Islet of Langerhans (tissue), 1 donor: ENCODE measurements at regions not wholly inside any gene's neighbourhood (a gene's known extent, or its start where the extent isn't known, plus 50 kb on each side); places are given as distances from the start of the nearest gene placed in this dataset.
A peak's percentile ranks its signal among the peaks of the same experiment; 100 is the strongest.
"Not testable (repeated sequence)": the region's sequence is repeated elsewhere in the genome, so short reads cannot be mapped to it uniquely, and the experiment has no call there.

Experiments used
- FAIRE-seq: peaks from one replicate; lab custom pipeline; 2011; peaks lifted over from hg19 to GRCh38; lab: Jason Lieb, UNC

DNA sequence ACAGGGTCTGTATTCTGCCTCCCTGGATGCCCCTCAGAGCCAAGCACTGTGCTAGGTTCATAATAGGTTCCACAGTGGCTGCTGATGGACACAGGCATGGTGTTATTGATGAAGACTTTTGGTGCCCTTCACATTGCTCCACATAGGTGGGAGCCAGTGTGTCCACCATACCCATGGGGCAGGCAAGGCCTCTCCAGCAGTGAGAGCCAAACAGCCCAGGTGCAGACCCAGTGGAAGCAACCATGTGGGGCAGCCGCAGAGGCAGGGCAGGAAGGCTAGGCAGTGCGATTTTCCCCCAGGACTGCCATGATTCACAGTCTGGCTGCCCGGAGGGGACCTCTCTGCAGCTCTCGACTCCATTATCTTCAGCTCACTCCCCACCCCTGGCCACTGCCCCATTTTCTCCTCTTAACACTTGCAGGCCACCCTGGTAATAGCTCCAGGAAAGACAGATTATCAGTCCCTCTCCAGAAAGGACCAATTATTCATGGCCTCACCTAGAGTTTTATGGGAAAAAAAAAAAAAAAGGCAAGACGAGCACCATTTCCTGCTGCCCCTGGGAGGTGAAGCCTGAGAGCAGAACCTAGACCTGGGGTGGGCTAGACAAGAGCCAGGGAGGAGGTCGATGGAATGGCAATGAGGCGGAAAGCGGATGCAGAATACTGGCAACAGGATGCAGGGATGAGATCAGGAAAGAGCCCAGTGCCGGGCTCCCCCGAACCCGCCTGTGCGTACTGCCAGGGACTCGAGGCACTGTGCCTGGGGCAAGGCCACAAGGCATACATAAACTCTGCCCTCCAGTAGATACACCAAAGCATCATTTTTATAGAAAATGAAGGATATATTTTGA is 343.0 kb upstream of the NCAM1 start:
- no peak for FAIRE-seq

DNA sequence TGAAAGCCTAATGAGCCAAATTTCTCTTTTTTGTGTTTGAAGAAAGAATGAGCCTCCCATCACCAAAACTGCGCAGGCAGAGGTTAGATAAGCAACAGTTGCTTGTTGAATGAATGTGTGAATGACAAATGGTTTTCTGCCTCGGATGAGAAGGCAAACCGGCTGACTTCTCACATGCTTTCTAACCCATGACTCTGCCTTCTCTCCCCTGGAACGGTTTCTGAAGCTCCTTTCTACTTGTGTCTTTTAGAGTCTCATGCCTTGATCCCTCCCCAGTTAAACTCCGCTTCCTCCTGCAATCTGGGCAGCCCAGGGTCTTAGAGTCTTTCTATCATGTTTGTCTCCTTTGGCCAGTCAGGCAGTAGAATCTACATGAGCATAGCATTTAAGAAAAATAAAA is 342.1 kb upstream of the NCAM1 start:
- FAIRE-seq: no peak

DNA sequence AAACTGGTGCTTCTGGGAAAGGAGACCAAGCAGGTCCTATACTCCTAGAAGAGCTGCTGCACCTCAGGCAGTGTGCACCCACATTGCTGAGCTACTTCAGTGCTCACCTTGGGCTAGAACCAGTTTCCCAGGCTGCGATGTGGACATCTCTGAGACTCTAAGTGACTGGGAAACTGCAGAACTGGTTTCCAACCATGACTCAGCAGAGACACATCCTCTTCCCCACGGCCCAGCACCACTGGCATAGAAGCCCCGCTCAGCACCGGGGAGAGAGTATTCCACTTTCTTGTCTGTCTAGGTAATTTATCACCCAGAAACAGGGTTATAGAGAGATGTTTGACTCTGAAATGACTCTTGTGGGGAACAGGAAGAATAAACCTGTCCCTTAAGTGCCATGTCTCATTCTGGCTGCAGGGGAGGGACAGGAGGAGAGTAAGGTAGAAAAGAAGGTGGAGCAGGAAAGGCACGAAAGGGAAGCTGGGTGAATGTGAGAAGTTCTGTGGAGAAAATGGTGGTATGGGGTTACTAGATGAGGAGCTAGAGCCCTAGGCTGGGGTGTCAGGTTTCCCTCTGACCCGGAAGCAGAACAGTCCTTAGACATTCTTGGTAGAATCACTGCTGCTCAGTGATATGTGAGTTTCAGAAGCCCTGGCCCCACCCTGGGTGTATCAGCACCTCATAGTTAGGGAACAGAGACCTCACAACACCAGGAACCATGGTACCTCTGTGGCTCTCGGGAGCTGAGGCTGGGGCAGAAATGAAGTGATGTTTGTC is 340.4 kb upstream of the NCAM1 start:
- FAIRE-seq: no peak

DNA sequence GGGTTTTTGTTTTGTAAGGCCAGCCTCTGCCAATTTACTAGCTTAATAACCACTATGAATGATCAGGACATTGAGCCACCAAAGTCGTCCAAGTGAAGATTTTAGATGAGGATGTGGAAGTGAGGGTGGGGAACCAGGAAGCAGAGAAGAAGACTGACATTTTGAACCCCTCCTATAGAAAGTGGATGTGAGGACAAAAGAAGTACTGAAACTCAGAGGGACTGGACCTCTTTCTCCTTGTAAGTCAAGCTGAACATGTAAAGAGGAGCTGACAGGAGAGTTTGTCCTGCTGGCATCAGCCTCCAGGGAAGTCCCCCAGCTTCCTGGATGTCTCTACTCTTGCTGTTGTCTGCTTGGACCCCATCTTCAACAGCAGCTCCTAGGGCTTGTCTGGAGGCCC is 338.2 kb upstream of the NCAM1 start:
- FAIRE-seq: no peak

DNA sequence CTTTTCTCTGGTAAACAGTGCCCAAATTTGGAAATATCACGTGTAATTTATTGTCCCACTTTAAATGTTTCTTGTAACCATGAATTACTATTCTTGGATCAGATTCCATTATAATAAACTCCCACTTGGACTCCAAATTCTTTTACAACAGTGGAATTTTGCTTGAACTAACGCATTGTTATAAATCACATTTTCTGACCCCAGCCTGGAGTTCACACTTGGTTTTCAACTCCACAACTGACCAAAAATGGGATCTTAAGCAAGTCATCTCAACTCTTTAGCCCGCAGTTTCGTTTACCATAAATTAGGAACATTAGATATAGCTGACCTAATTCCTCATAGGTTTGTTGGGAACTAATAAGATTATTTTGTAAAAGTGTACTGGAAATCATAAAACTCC is 336.8 kb upstream of the NCAM1 start:
- no peak for FAIRE-seq

DNA sequence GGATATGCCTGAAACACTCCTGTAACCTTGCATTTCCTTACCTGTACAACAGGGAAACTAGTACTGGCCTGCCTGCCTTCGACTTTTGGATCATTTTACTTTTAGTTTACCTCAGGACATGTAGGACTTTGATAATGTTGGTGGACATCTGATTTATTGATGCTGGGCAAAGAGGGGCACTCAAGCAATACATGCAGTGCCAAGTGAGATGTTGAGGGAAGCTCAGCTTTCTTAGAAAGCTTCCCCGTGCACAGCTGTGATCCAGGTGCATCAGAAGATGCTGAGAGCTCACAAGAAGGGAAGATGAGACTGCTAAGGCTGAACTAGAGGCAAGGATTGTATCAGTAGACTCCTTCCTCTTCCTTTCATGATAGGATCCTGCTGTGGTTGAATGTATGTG is 336.2 kb upstream of the NCAM1 start:
- not testable (repeated sequence) for FAIRE-seq

DNA sequence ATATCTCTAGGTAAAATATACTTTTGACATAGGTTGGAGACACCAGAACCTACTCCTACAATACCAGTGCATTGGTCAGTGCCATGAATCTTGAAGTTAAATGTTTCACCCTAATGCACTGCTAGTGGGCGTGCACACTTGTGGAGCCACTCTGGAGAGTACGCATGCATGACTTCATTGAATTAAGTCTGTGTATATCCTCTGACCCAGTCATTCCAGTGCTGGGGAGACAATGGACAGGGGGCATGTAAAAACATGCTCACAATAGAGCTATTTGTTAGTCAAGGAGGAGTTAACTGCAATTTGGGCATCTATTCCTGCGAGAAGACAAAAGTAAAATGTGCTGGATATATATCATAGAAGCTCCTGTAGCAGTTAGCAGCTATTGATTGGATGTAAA is 335.4 kb upstream of the NCAM1 start:
- no peak for FAIRE-seq

DNA sequence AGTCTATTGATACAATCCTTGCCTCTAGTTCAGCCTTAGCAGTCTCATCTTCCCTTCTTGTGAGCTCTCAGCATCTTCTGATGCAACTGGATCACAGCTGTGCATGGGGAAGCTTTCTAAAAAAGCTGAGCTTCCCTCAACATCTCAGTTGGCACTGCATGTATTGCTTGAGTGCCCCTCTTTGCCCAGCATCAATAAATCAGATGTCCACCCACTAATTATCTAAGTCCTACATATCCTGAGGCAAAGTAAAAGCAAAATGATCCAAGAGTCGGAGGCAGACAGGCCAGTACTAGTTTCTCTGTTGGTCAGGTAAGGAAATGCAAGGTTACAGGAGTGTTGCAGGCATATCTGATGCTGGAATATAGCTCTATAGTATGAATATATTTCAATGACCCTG is 334.5 kb upstream of the NCAM1 start:
- no peak for FAIRE-seq

DNA sequence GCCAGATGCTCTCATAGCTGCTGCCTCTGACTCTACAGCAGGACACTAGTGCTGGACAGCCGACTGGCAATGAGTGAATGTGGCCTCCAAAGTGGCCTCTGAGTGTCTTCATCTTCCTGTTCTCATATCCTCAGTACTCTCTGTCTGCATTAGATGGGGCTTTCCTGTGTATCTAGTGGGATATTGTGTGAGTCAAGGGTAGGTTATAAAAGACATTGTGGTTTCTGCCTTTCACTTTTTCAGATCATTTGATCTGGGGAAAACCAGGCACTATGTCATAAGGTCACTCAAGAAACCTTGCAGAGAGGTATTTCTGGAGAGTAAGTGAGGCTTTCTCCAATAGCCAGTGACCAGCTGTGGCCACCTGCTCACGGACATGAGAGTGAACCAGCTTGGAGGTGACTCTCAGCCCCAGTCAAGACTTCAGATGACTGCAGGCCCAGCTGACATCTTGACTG is 333.6 kb upstream of the NCAM1 start:
- FAIRE-seq: no peak

DNA sequence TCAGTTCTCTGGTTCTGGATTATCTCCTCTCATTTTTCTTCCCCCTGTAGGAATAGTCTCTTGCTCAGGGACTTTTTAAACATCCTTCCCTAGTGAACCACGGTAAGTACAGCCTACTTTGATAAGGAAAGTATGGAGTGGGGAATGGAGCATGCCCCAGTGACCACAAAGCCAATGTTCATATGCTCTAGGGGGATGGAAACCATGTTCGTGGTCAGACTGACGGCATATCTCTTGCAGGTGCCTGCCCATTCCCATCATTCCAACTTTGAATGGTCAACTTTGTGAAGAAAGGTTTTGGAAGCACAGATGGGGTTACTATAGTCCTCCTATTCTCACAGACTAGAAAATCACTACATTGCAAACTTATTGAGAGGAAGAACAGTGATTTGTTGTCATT is 332.5 kb upstream of the NCAM1 start:
- no peak for FAIRE-seq

DNA sequence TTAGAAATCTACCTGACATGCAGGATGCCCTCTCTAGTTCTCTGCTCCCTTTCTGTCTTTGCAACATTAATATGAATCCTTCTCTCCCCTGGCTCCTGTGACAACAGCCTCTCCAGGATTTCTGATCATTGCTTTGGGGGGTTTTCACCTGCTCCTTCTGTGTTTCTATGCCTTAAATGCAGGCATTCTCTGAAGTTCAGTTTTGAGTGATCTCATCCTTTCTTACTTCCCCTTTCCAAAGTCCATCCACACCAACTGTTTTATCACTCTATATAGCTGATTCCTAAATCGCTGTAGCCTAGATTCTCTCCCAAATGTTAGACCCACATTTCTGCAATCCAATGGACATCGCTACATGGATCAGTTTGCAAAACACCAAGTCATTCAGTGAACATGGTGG is 330.7 kb upstream of the NCAM1 start:
- no peak for FAIRE-seq

DNA sequence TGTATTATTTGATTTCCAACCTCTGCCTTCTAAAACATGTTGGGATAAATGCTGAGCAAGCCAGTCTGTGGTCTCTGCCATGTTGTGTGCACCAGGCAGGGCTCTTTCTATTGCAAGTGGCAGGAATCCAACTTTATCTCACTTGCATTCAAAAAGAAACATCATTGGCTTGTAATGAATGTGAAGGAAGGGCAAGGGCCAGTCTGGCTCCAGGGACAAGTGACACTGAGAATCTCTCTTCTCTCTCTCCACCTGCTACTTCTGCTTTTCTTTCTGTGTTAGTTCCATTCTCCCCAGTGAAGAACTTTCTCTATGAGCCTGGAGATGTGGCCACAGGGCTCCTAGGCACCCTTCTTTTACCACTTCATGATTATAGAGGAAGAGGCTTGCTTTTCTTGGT is 329.9 kb upstream of the NCAM1 start:
- no peak for FAIRE-seq

DNA sequence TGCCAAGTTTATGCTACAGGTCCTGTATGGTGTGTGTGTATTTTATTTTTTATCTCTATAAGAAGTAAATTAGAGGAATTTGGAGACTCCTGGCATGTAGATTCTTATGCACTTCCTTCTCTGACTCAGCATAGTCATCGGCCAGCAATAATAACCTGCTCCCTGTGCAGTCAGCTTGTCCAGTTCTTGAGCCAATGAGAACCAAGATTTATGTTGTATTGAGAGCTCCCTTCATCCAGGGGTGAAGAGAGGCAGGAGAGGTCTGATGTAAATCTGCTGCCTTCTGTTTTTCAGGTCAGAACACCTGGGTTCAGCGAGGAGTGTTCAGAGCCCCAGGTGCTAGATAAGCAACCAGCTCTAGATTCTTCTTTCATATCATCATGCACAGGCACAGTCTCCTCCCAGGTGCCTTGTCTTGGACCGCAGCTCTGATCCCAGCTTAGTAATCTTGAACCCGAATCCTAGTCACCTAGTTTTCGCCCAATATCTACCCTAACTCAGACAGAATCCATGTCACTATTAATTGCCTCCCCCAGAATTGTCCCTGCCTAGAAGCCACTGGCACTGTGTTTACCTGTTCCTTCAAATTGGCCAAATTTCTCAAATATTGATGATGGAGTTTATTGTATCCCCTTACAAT is 328.2 kb upstream of the NCAM1 start:
- FAIRE-seq: no peak

DNA sequence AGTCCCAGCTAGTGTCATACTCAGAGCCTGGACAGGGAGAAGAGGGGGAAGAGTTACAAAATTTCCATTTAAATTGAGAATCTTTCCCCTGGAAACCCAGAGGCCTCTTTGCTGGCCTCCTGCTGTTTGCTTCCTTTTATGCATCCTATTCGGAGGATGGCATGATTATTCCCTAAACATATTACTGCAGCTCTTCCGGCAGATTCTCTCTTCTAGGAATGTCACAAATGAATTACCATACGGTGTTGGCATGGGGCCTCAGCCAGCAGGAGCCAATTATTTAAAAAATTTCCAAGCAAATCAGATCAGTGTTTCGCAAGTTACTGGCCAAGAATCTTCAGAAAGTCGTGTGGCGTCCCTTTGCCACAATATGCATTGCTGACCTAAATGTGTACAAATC is 326.7 kb upstream of the NCAM1 start:
- no peak for FAIRE-seq

DNA sequence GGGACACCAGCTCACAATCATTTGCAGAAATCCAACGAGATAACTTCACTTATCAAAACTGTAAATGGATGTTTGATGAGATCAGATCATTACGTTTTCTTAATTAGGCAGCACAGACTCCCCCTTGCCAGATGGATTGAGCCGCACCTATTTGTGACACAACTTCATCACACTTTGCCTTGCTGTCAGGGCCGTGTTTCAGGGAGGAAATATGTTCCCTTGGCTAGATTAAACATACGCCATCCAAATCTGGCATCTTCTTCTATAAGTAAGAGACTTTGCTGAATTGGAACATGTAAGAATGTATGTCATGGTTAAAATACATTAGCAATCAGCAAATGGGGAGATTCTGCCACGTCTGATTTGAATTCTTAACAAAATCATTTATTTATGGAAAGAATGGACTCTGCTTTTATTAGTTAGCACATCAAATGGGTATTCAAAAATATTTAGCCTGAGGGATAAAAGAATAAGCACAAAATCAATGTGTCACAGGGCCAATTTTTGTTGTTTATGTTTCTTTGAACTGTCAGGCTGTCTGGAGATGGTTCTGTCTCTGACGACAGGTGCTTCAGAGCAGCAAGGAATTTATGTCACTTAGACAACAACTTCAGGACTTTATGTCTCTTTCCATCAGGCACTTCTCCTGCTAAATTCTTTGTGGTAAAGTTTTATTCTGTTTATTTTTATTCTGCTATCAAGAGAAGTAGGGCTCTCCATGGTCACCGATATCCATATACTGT is 326.1 kb upstream of the NCAM1 start:
- FAIRE-seq: no peak

DNA sequence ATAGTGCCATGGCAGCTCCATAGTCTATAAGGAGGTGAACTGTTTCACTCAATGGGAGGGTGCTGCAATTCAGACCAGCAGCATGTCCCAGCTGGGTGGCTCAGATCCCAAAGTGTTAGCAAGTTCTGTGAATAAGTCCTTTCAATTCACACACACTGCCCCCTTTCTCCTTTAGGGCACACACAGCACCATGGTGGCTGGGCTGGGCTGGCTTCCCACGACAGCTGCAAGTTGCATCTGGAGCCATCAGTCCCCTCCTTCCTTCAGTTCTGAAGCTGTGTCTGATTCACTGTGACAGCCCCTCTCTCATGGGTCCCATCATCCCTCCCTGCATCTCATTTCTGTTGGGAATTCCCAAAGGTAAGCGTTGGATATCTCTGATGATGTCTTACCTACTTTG is 324.1 kb upstream of the NCAM1 start:
- no peak for FAIRE-seq

DNA sequence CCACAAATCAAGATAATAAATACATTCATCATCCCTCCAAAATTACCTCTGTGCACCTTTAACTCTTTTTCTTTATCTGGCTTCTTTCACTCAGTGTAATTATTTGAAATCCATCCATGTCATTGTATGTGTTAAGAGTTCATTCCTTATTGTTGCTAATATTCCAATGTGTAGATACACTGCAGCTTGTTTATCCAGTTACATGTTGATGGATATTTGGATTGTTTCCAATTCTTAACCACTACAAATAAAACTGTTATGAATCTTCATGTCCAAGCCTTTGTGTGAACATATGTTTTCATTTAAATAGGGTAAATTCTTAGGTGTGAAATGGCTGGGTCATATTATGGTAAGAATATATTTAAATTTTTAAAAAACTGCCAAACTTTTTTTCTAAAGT is 323.3 kb upstream of the NCAM1 start:
- no peak for FAIRE-seq

DNA sequence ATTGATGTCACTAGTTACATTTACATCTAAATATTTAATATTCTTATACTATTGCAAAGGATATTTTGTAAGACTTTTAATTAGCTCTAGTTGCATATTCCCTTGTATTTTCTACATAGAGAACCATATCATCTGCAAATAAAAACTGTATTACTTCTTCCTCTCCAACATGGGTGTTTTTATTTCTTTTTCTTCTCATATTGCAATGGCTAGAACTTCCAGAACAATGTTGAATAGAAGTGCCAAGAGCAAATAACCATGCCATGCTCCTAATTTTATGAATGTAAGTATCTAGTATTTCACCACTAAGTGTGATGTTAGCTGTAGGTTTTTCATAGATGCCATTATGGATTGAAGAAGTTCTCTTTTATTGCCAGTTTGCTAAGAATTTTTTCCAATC is 321.8 kb upstream of the NCAM1 start:
- no peak for FAIRE-seq

DNA sequence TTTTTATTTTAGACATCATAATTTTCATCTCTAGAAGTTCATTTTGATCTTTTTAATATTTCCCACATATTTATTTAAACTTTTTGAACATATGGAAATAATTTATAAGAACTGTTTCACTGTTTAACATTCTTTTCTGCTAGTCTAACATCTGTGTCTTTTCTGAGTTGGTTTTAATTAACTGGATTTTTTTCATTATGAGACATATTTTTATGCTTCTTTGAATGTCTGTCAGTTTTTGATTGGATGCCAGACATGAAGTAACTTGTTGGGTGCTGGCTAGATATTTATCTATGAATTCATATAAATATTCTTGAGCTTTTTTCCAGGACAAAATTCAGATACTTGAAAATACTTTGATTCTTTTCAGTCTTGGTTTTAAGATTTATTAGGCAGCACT is 317.8 kb upstream of the NCAM1 start:
- peak; percentile 85 for FAIRE-seq

DNA sequence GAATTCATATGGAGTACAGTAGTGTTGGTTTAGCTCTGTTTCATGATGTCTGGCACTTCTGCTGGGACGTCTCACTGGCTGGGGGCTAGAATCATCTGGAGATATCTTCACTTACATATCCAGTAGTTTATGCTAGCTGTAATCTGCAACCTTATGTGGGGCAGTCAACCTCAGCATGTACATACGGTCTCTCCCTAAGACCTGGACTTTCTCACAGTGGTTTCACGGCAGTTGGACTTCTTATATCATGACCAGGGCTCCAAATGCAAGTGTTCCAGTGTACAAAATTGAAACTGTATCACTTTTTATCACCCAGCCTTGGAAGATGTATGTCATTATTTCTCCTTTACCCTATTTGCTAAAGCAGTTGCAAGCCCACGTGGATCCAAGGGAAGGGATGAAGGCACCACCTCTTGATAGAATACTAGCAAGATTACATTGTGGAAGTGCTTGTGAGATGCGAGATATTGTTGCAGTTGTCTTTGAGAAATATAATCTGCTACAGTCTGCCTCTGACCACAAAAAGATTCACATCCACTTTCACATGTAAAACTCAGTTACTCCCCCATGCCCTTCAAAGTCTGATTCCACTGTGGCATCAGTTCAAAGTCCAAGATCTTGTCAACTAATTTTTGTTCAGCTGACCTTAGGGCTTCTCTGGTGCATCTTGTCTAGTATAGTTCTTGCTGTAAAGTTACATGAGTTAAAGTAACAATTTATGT is 316.6 kb upstream of the NCAM1 start:
- FAIRE-seq: no peak

DNA sequence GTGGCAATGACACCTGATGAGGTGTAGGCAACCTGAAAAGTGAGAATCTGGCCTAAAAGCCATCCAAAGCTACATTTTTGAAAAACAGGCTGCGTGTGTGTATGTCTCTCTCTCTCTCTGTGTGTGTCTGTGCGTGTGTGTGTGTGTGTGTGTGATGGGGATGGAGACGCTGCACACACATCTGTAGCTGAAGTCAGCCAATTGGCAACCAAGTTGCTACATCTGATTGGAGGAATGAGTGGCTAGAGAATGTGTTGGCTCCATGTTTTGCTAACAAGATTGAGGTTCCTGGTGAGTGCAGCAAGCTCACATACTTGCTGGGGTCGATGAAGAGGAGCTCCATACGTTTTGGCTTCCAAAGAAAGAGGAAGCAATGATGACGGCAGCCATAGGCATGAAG is 311.4 kb upstream of the NCAM1 start:
- FAIRE-seq: no peak

DNA sequence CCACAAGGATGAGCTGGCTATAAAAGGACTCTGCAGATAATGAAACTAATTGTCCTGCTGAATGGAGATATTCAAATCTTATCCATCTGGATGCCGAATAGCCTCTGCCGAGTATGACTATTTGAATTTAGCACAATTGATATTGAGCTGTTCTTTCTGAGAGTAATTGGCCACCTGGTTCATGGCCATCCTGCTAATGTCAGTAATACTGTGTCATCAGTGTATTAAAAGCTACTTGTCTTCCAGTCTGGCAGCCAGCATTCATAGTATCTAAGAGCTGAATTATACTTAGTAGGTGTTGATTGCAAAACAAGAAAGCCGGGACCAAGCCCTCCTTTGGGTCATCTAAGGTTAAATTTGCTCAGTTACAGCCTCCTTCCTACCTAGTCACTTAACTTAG is 310.7 kb upstream of the NCAM1 start:
- FAIRE-seq: no peak
